D721Med (cell line): ENCODE measurements at regions not wholly inside any gene's neighbourhood (a gene's known extent, or its start where the extent isn't known, plus 50 kb on each side); places are given as distances from the start of the nearest gene placed in this dataset.

Source experiments
- DNase-seq: peaks from one replicate; pipeline ENCODE4 v3.0.0; 2011; ENCODE audit warnings: low spot score; ENCODE audit not compliant: insufficient read length
- FAIRE-seq: peaks from 2 replicates; lab custom pipeline; 2011; peaks lifted over from hg19 to GRCh38; lab: Jason Lieb, UNC
- TF ChIP-seq, protein P1 (sequence below): IDR thresholded peaks from 2 replicates; pipeline ENCODE4 v1.5.1; 2012; ENCODE audit warnings: mild to moderate bottlenecking, control low read depth; ENCODE audit not compliant: insufficient read depth; ENCODE audit errors: missing control alignments

DNA sequence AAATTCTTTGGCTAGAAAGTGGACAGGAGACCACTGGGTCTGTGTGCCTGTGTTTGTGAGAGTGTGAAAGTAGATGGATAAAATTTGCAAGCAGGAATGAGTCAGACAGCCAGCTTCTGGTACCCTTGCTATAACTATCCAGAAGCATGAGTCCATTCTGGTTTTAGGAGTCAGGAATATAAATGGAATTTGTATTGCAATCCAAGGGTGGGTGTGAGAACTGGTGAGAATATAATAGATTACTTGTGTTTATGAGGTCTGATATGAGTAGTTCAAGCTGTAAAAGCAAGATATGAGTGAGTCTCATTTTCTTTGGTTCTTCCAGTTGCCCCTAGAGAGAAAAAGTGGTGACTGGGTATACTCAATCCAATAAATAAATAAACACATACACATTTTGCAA is 212.7 kb upstream of the TAPT1 start:
- no peak for FAIRE-seq

DNA sequence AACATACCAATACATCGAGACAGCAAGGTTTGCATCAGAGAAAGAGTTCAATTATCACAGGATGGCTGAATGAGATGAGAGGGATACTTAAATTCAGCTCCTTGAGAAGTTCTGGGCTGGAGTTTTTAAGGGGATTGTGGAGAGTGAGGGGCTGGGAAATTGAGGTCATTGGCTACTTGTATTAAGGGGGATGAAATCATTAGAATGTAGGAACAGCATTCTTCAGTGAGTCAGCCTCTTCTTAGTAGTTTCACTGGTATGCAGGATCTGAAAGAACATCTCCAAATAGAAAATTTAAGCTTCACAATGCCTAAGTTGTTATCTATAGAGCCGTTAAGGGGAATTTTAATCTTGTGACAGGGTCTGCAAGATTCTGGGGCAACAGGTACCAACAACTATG is 211.6 kb upstream of the TAPT1 start:
- TF ChIP-seq, protein P1, sequence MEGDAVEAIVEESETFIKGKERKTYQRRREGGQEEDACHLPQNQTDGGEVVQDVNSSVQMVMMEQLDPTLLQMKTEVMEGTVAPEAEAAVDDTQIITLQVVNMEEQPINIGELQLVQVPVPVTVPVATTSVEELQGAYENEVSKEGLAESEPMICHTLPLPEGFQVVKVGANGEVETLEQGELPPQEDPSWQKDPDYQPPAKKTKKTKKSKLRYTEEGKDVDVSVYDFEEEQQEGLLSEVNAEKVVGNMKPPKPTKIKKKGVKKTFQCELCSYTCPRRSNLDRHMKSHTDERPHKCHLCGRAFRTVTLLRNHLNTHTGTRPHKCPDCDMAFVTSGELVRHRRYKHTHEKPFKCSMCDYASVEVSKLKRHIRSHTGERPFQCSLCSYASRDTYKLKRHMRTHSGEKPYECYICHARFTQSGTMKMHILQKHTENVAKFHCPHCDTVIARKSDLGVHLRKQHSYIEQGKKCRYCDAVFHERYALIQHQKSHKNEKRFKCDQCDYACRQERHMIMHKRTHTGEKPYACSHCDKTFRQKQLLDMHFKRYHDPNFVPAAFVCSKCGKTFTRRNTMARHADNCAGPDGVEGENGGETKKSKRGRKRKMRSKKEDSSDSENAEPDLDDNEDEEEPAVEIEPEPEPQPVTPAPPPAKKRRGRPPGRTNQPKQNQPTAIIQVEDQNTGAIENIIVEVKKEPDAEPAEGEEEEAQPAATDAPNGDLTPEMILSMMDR: no peak
- FAIRE-seq: no peak
- DNase-seq: no peak

More for the DNA sequence above, 212.7 kb upstream of the TAPT1 start:
- TF ChIP-seq, protein P1: no peak
- no peak for DNase-seq

DNA sequence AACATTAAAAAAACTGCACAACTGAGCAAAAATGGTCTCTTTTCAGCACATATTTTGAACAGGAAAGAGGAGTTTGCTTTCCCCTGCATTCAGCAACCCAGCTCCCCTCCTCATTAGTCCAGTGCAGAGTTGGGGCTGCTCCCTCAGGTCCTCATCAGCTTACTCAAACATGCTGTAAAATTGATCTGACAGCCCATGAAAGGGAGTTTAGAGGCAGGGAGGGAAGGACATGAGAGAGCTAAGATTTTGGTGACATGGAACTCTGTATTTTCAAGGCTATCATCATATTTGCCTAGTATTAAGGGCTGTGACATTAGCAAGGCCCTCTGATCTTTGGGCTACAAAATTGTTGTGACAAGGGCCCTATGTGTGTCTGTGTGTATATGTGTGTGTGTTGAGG is 205.6 kb upstream of the TAPT1 start:
- TF ChIP-seq, protein P1: no peak
- FAIRE-seq: no peak
- no peak for DNase-seq

DNA sequence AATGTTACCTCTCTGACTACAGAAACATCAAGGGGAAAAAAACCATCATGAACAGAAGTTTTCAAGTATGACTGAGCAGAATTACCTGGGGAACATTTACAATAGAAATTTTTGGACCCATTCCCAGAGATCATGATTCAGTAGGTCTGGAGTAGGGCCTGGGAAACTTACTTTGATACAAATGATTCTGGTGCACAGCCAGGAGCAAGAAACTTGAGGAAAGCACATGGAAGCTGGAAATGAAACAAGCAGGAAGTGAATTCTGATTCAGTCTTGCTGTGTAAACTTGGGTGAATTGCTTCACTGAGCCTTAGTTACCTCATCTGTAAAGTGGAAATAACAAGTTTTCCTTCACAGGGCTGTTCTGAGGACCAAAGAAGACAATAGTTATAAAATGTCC is 192.5 kb upstream of the TAPT1 start:
- TF ChIP-seq, protein P1: no peak
- no peak for DNase-seq
- no peak for FAIRE-seq

DNA sequence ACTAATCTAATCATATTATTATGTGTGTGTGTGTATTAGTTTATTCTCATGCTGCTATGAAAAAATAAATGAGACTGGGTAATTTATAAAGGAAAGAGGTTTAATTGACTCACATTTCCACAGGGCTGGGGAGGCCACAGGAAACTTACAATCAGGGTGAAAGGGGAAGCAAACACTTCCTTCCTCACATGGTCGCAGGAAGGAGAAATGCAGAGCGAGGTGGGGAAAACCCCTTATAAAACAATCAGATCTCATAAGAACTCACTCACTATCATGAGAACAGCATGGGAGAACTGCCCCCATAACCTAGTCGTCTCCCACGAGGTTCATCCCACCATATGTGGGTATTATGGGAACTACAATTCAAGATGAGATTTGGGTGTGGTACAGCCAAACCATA is 190.9 kb upstream of the TAPT1 start:
- no peak for FAIRE-seq

DNA sequence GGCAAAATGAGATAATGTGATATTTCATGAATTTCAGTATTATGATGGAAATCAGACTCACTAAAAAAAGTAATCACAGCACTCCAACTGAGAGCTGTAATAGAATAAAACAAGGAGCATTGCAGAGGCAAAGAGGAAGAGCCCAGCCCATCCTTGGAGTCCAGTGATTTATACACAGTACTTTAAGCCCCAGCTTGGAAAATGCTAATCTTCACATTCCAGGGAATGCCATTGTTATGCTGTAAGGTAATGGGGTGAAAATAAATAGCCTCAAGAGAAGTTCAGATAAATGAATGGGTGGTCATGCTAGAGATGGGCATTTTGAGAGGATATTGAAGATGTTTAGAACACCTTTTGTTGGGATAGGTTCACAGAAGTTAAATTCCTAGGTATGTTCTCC is 190.3 kb upstream of the TAPT1 start:
- DNase-seq: no peak
- TF ChIP-seq, protein P1: no peak
- FAIRE-seq: no peak

More for the DNA sequence above, 190.9 kb upstream of the TAPT1 start:
- DNase-seq: no peak
- TF ChIP-seq, protein P1: no peak

DNA sequence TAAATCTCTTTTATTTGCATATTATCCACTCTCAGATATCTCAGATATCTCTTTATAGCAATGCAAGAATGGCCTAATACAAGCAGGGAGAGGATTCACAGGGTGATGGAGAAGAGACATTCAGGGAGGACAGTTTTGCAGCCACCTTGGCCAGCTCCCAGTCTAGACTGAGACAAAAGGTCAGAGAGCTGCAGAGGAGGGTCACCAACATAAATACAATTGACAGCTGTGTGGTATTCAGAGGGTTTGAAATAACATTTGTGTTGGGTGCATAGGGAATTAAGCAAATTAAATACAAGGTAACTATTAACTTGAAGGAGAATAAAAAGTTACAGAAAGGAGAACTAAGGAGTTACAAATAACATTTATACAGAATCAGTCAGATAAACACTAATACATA is 189.5 kb upstream of the TAPT1 start:
- DNase-seq (no peak), FAIRE-seq (no peak)
- TF ChIP-seq, protein P1: no peak
